Subcutaneous abdominal adipose tissue (tissue), 5 donors: ENCODE measurements at regions not wholly inside any gene's neighbourhood (a gene's known extent, or its start where the extent isn't known, plus 50 kb on each side); places are given as distances from the start of the nearest gene placed in this dataset.
A peak's percentile ranks its signal among the peaks of the same experiment; 100 is the strongest.

Experiments used
- H3K27ac ChIP-seq: one replicate; pipeline ENCODE4 v1.7.0; 2013; ENCODE audit warnings: low read depth, mild to moderate bottlenecking, inconsistent platforms, low read length, moderate library complexity
- H3K27me3 ChIP-seq, 5 donors: one replicate each; pipeline ENCODE4 v1.7.0; 2013; ENCODE audit warnings: low read length in 5 of 5, inconsistent platforms in 1 of 5; ENCODE audit not compliant: control insufficient read depth in 5 of 5, insufficient read depth in 4 of 5
- H3K36me3 ChIP-seq, 5 donors: one replicate each; pipeline ENCODE4 v1.7.0; 2013; ENCODE audit warnings: low read length in 5 of 5; ENCODE audit not compliant: control insufficient read depth in 5 of 5, insufficient read depth in 5 of 5
- H3K4me1 ChIP-seq, 5 donors: one replicate each; pipeline ENCODE4 v1.7.0; 2013; ENCODE audit warnings: low read length in 5 of 5, mild to moderate bottlenecking in 3 of 5, moderate library complexity in 1 of 5; ENCODE audit not compliant: control insufficient read depth in 5 of 5, insufficient read depth in 5 of 5
- H3K4me3 ChIP-seq, 5 donors: one replicate each; pipeline ENCODE4 v1.7.0; 2013; ENCODE audit warnings: low read length in 5 of 5, low read depth in 1 of 5
- H3K9ac ChIP-seq, 5 donors: one replicate each; pipeline ENCODE4 v1.7.0; 2013; ENCODE audit warnings: low read length in 5 of 5, mild to moderate bottlenecking in 4 of 5, moderate library complexity in 3 of 5
- H3K9me3 ChIP-seq, 5 donors: one replicate each; pipeline ENCODE4 v1.7.0; 2013; ENCODE audit warnings: low read length in 5 of 5; ENCODE audit not compliant: control insufficient read depth in 5 of 5
- donor health status: healthy.
- donor health status: healthy.
- donor health status: healthy.
- donor health status: healthy.
- donor health status: healthy.

- no peaks in the 10 kb centered on the region for H3K27me3 ChIP-seq
- peak overlapping the region; percentile 92 for H3K27ac ChIP-seq
- no peak overlapping the region for H3K4me3 ChIP-seq
- peaks cover 0 to 14% (median 4%) of the 10 kb centered on the region in 5 donors for H3K36me3 ChIP-seq
- H3K9ac ChIP-seq, result peak overlapping the region in 1 of 5 donors; percentile 11
- H3K9me3 ChIP-seq, result no peaks in the 10 kb centered on the region
- peaks cover 12 to 54% (median 48%) of the 10 kb centered on the region in 5 donors for H3K4me1 ChIP-seq
Measured at GRCh38 chr6:71394926-71395325, 106.3 kb downstream of the OGFRL1 start.

GRCh38 chr6:71395731-71396409 lies 107.3 kb downstream of the OGFRL1 start:
- peaks cover 12 to 53% (median 44%) of the 10 kb centered on the region in 5 donors for H3K4me1 ChIP-seq

GRCh38 chr6:71396410-71396801 lies 107.8 kb downstream of the OGFRL1 start:
- peaks cover 12 to 48% (median 39%) of the 10 kb centered on the region in 5 donors for H3K4me1 ChIP-seq
- peaks cover 0 to 14% (median 4%) of the 10 kb centered on the region in 5 donors for H3K36me3 ChIP-seq
- H3K9ac ChIP-seq, result no peak overlapping the region
- H3K4me3 ChIP-seq, result no peak overlapping the region
- H3K27ac ChIP-seq, result peak overlapping the region; percentile 92
- no peaks in the 10 kb centered on the region for H3K9me3 ChIP-seq
- H3K27me3 ChIP-seq, result no peaks in the 10 kb centered on the region

More at GRCh38 chr6:71395731-71396409, 107.3 kb downstream of the OGFRL1 start:
- Histone ChIP-seq H3K4me3 (no peak overlapping the region), H3K36me3 (peaks cover 0 to 14% (median 4%) of the 10 kb centered on the region in 5 donors), H3K27me3 (no peaks in the 10 kb centered on the region), H3K9me3 (no peaks in the 10 kb centered on the region), H3K9ac (no peak overlapping the region), H3K27ac (peak overlapping the region; percentile 92)

- Histone ChIP-seq H3K4me3 (no peak overlapping the region), H3K27me3 (no peaks in the 10 kb centered on the region), H3K36me3 (peaks cover 0 to 14% (median 4%) of the 10 kb centered on the region in 5 donors), H3K4me1 (peaks cover 1 to 35% (median 27%) of the 10 kb centered on the region in 5 donors), H3K9ac (no peak overlapping the region), H3K27ac (no peak overlapping the region), H3K9me3 (no peaks in the 10 kb centered on the region)
Measured at GRCh38 chr6:71399279-71399678, 110.7 kb downstream of the OGFRL1 start.

- H3K36me3 ChIP-seq, result peaks cover 2 to 14% (median 4%) of the 10 kb centered on the region in 5 donors
- H3K27me3 ChIP-seq, result no peaks in the 10 kb centered on the region
- peak overlapping the region; percentile 55 for H3K27ac ChIP-seq
- no peaks in the 10 kb centered on the region for H3K9me3 ChIP-seq
- no peak overlapping the region for H3K9ac ChIP-seq
- no peak overlapping the region for H3K4me3 ChIP-seq
- peaks cover 0 to 27% (median 23%) of the 10 kb centered on the region in 5 donors for H3K4me1 ChIP-seq
Measured at GRCh38 chr6:71400852-71401251, 112.2 kb downstream of the OGFRL1 start.

- H3K4me1 ChIP-seq, result peaks cover 0 to 22% (median 19%) of the 10 kb centered on the region in 5 donors
- H3K4me3 ChIP-seq, result no peak overlapping the region
- H3K27me3 ChIP-seq, result no peaks in the 10 kb centered on the region
- peak overlapping the region; percentile 6 for H3K27ac ChIP-seq
- no peak overlapping the region for H3K9ac ChIP-seq
- H3K9me3 ChIP-seq, result no peaks in the 10 kb centered on the region
- H3K36me3 ChIP-seq, result peaks cover 4 to 9% (median 5%) of the 10 kb centered on the region in 5 donors
Measured at GRCh38 chr6:71402096-71402495, 113.5 kb downstream of the OGFRL1 start.

GRCh38 chr6:71403422-71404134 lies 115.0 kb downstream of the OGFRL1 start:
- H3K36me3 ChIP-seq, result peaks cover 0 to 5% (median 2%) of the 10 kb centered on the region in 5 donors
- peak overlapping the region in 4 of 5 donors; percentile 25 to 63 (median 46) for H3K9ac ChIP-seq
- peak overlapping the region; percentile 96 for H3K27ac ChIP-seq
- H3K27me3 ChIP-seq, result no peaks in the 10 kb centered on the region
- peak overlapping the region in 4 of 5 donors; percentile 16 to 47 (median 29) for H3K4me3 ChIP-seq
- H3K9me3 ChIP-seq, result no peaks in the 10 kb centered on the region
- peaks cover 0 to 22% (median 19%) of the 10 kb centered on the region in 5 donors for H3K4me1 ChIP-seq

GRCh38 chr6:71404145-71404966 lies 115.7 kb downstream of the OGFRL1 start:
- Histone ChIP-seq H3K27ac (peak overlapping the region; percentile 96), H3K4me3 (peak overlapping the region in 3 of 5 donors; percentile 16 to 47 (median 22))

GRCh38 chr6:71404967-71405278 lies 116.3 kb downstream of the OGFRL1 start:
- Histone ChIP-seq H3K9ac (peak overlapping the region in 2 of 5 donors; percentile 11 to 63), H3K27me3 (no peaks in the 10 kb centered on the region), H3K4me3 (no peak overlapping the region), H3K27ac (peak overlapping the region; percentile 96), H3K4me1 (peaks cover 0 to 35% (median 20%) of the 10 kb centered on the region in 5 donors), H3K36me3 (peaks cover 0 to 11% (median 7%) of the 10 kb centered on the region in 5 donors), H3K9me3 (no peaks in the 10 kb centered on the region)

More at GRCh38 chr6:71404145-71404966, 115.7 kb downstream of the OGFRL1 start:
- H3K27me3 ChIP-seq, result no peaks in the 10 kb centered on the region
- H3K36me3 ChIP-seq, result peaks cover 0 to 10% (median 4%) of the 10 kb centered on the region in 5 donors
- H3K9ac ChIP-seq, result peak overlapping the region; percentile 11 to 63 (median 40)
- peaks cover 0 to 29% (median 19%) of the 10 kb centered on the region in 5 donors for H3K4me1 ChIP-seq
- H3K9me3 ChIP-seq, result no peaks in the 10 kb centered on the region
